G401 (cell line): ENCODE measurements at regions not wholly inside any gene's neighbourhood (a gene's known extent, or its start where the extent isn't known, plus 50 kb on each side); places are given as distances from the start of the nearest gene placed in this dataset.

Experiments
- DNase-seq: peaks from one replicate; pipeline ENCODE4 v3.0.0-alpha.2; 2015; ENCODE audit warnings: low spot score
- in situ Hi-C: cut with HindIII; loops from 2 replicates; pipeline ENCODE4 v1.10.0; 2016; ENCODE audit warnings: low sequenced_read_pairs, mixed read lengths

DNA sequence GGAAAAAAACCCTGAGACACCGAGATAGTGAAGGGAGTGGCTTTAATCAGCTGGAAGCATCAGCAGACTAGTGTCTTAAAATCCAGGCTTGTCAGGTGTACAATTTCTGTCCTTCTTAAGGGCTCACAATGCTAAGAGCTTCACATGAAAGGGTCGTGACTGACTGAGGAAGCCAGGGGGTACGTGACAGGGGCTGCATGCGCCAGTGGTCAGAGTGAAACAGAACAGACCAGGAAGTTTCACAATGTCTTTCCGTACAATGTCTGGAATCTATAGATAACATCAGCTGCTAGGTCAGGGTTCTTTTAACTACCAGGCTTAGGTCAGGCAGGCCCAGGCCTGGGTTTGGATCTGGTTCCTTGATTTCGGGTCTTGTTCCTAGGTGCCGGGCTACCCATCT is 253.0 kb downstream of the CDH10 start:
- no peak for DNase-seq
- in situ Hi-C loops: no loop called here

- DNase-seq: no peak
- in situ Hi-C loops: no loop called here
Measured at GRCh38 chr5:24397601-24398000, 247.2 kb downstream of the CDH10 start.

DNA sequence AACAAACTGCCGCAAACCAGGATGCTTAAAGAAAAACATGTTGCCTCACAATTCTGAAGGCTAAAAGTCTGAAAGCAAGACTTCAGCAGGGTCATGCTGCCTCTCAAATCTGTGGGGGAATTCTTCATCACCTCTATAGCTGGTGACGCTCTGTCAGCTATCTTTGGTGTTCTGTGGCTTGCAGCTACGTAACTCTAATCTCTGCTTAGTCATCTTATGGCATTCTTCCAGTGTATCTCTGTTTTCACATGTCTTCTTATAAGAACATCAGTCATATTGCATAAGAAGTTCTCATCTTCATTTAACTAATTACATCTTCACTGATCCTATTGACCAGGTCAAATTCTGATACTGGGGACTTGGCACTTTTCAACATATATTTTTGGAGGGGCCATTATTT is 243.0 kb downstream of the CDH10 start:
- in situ Hi-C loops: no loop called here
- no peak for DNase-seq

DNA sequence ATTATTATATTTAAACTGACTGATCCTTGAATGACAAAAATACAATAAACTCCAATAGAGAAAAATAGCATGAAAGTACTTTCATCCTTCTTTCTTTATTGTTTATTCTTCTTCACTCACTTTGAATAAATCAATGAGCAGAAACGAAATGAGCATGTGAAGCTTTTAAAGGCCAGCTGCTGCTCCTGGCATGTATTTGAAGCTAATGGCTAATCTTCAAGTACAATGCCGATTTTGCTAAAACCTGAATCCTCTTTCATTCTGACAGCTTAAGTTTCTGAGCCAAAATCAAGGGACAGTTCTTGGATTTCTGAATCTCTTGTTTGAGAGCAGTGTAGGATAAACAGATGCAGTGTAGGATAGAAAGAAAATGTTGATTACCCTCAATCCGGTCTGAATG is 237.3 kb downstream of the CDH10 start:
- in situ Hi-C loops: no loop called here
- peak; percentile 87 for DNase-seq

- no peak for DNase-seq
- in situ Hi-C loops: no loop called here
Measured at GRCh38 chr5:24428345-24428744, 216.4 kb downstream of the CDH10 start.

GRCh38 chr5:24433555-24433954 is 211.2 kb downstream of the CDH10 start:
- in situ Hi-C loops: no loop called here

More at GRCh38 chr5:24433555-24433954, 211.2 kb downstream of the CDH10 start:
- no peak for DNase-seq
